Retinal pigment epithelial cell (primary cell): ENCODE measurements at regions not wholly inside any gene's neighbourhood (a gene's known extent, or its start where the extent isn't known, plus 50 kb on each side); places are given as distances from the start of the nearest gene placed in this dataset.

Experiments
- DNase-seq: peaks from one replicate; pipeline ENCODE4 v3.0.0-alpha.2; 2010; ENCODE audit warnings: low read depth
- H3K4me3 ChIP-seq: 2 replicates; pipeline ENCODE4 v1.5.1; 2011; ENCODE audit warnings: mild to moderate bottlenecking, low read length, control low read depth, moderate library complexity
- CTCF ChIP-seq: conservative IDR thresholded peaks from 2 replicates; pipeline ENCODE4 v1.5.1; 2011; ENCODE audit warnings: low read depth, low read length, control low read depth, inconsistent platforms

GRCh38 chr10:47053081-47053798 lies 142.0 kb downstream of the PTPN20 start:
- H3K4me3 ChIP-seq = no peak overlapping the region
- DNase-seq = no peak
- no peak for TF ChIP-seq CTCF

GRCh38 chr10:47054974-47055373 lies 143.7 kb downstream of the PTPN20 start:
- H3K4me3 ChIP-seq = no peak overlapping the region
- TF ChIP-seq CTCF = no peak
- DNase-seq = no peak

GRCh38 chr10:47055386-47056246 lies 144.4 kb downstream of the PTPN20 start:
- TF ChIP-seq CTCF = no peak
- DNase-seq = no peak
- no peak overlapping the region for H3K4me3 ChIP-seq

- H3K4me3 ChIP-seq = no peak overlapping the region
- TF ChIP-seq CTCF = no peak
- DNase-seq = no peak
Observed at GRCh38 chr10:47056247-47056510, 145.0 kb downstream of the PTPN20 start.

GRCh38 chr10:47057471-47057870 lies 146.2 kb downstream of the PTPN20 start:
- H3K4me3 ChIP-seq = no peak overlapping the region
- no peak for TF ChIP-seq CTCF

GRCh38 chr10:47058032-47058702 lies 146.9 kb downstream of the PTPN20 start:
- no peak for DNase-seq

More at GRCh38 chr10:47057471-47057870, 146.2 kb downstream of the PTPN20 start:
- DNase-seq = no peak

More at GRCh38 chr10:47058032-47058702, 146.9 kb downstream of the PTPN20 start:
- H3K4me3 ChIP-seq = no peak overlapping the region
- no peak for TF ChIP-seq CTCF
